Left lung (tissue), 4 donors: ENCODE measurements at regions not wholly inside any gene's neighbourhood (a gene's known extent, or its start where the extent isn't known, plus 50 kb on each side); places are given as distances from the start of the nearest gene placed in this dataset.

ENCODE experiments used
- ATAC-seq: fragments of 200-7000 bp; cut with Tn5 transposase; one replicate; pipeline ENCODE4 v1.9.1; 2020; ENCODE audit warnings: moderate library complexity
- DNase-seq, 4 donors: peaks; one replicate each; pipeline ENCODE4 v3.0.0-alpha.2; 2013 to 2020
- H3K27ac ChIP-seq, 2 donors: fragments of 200-600 bp; sonication (generic) in 1 of 2; one replicate each; pipeline versions ENCODE4 v1.5.0 to v1.8.0; 2020 to 2021
- H3K27me3 ChIP-seq, 2 donors: fragments of 200-600 bp; sonication (generic) in 1 of 2; one replicate each; pipeline versions ENCODE4 v1.5.0 to v1.8.0; 2020 to 2021
- H3K36me3 ChIP-seq, 2 donors: fragments of 200-600 bp; sonication (generic) in 1 of 2; one replicate each; pipeline versions ENCODE4 v1.5.0 to v1.8.0; 2020 to 2021
- H3K4me1 ChIP-seq, 2 donors: fragments of 200-600 bp; one replicate each; pipeline ENCODE4 v1.8.0; 2021
- H3K4me3 ChIP-seq, 2 donors: fragments of 200-600 bp; sonication (generic) in 1 of 2; one replicate each; pipeline versions ENCODE4 v1.5.0 to v1.8.0; 2020 to 2021; ENCODE audit warnings: mild to moderate bottlenecking in 1 of 2
- H3K9me3 ChIP-seq, 2 donors: fragments of 200-600 bp; sonication (generic) in 1 of 2; one replicate each; pipeline versions ENCODE4 v1.5.0 to v1.8.0; 2020 to 2021
- CTCF ChIP-seq, 2 donors: fragments of 200-600 bp; sonication (generic) in 1 of 2; IDR thresholded peaks; one replicate each; pipeline versions ENCODE4 v1.5.0 to v1.8.0; 2021; ENCODE audit warnings: antibody characterized with exemption in 2 of 2
- intact Hi-C, 2 donors: fragments of 100-400 bp; cut with DNase I; formaldehyde crosslinking; loops; one replicate each; pipeline versions ENCODE4 v1.11.2 to v1.14.2; 2022
- donor health status: DM: no; HTN: yes; CAD: no.
- donor health status: DM: no; HTN: no; CAD: no.

GRCh38 chr1:56302878-56303277 is 276.5 kb downstream of the PLPP3 start:
- Histone ChIP-seq H3K36me3 (no peaks in the 10 kb centered on the region), H3K27ac (no peak overlapping the region), H3K27me3 (no peaks in the 10 kb centered on the region), H3K4me1 (no peaks in the 10 kb centered on the region), H3K4me3 (no peak overlapping the region), H3K9me3 (no peaks in the 10 kb centered on the region)
- intact Hi-C loops, result no loop called here
- DNase-seq (no peak), ATAC-seq (no peak)
- no peak for TF ChIP-seq CTCF (IDR thresholded peaks at IDR 0.05)

DNA sequence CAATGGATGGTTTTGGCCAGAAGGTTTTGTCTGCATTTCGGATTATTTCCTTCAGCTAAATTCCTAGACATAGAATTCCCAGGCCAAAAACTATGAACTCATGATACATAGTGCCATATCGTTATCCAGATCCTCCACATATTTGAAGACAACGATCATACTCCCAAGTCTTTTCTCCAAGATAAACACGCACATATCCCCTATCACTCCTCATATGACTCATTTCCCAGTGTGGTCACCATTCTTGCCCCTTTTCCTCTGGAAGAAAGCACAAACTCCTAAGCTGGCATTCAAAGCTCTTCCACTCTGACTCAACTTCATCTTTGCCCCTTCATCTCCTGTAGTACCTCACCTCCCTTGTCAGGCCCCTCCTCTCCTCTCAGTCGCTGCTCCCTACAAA is 277.6 kb downstream of the PLPP3 start:
- Histone ChIP-seq H3K27ac (no peak overlapping the region), H3K36me3 (no peaks in the 10 kb centered on the region), H3K27me3 (no peaks in the 10 kb centered on the region), H3K4me1 (no peaks in the 10 kb centered on the region), H3K9me3 (no peaks in the 10 kb centered on the region), H3K4me3 (no peak overlapping the region)
- TF ChIP-seq CTCF (IDR thresholded peaks at IDR 0.05), result no peak
- intact Hi-C loops, result no loop called here
- no peak for ATAC-seq
- DNase-seq, result no peak

DNA sequence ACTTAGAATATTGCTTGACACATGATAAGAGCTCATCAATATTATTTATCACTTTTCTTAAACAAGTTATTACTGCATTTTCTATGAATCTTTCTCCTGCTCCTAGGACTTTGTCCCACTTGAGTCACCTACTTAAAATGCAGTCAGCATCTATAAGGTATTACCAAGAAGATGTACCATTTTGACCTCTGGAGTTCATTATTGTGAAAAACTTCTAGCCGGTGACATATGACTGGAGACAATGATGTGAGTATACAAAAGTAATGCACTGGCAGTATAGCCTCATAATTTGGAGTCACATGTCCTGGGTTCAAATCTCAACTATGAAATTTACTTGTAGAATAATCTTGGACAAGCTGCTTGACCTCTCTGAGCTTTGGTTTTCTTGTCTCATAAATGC is 278.5 kb downstream of the PLPP3 start:
- H3K27me3 ChIP-seq, result no peaks in the 10 kb centered on the region
- no peaks in the 10 kb centered on the region for H3K9me3 ChIP-seq
- intact Hi-C loops, result no loop called here
- H3K27ac ChIP-seq, result no peak overlapping the region
- DNase-seq (no peak), ATAC-seq (no peak)
- H3K36me3 ChIP-seq, result no peaks in the 10 kb centered on the region
- H3K4me1 ChIP-seq, result no peaks in the 10 kb centered on the region
- H3K4me3 ChIP-seq, result no peak overlapping the region
- no peak for TF ChIP-seq CTCF (IDR thresholded peaks at IDR 0.05)

DNA sequence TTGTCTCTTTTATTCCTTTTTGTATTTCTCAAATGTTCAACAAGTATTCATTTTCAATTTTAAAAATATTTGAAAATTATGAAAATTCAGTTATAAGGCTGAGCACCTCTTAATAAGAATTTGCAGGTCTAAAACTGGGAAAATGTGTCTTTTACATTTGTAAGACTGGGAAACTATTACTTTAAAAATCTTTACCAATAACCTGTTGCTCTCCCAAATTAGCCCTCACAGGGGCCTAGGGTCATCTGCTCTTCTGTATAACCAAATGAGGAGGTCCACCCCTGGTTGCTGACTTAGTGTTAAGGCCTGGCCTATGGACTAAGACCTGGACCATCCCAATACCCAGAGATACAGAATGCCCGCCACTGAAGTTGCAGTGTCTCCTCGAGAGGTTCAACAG is 280.5 kb downstream of the PLPP3 start:
- H3K27ac ChIP-seq, result no peak overlapping the region
- intact Hi-C loops, result no loop called here
- no peak for TF ChIP-seq CTCF (IDR thresholded peaks at IDR 0.05)
- no peaks in the 10 kb centered on the region for H3K9me3 ChIP-seq
- no peaks in the 10 kb centered on the region for H3K4me1 ChIP-seq
- H3K27me3 ChIP-seq, result no peaks in the 10 kb centered on the region
- no peak overlapping the region for H3K4me3 ChIP-seq
- no peaks in the 10 kb centered on the region for H3K36me3 ChIP-seq
- DNase-seq (no peak), ATAC-seq (no peak)

DNA sequence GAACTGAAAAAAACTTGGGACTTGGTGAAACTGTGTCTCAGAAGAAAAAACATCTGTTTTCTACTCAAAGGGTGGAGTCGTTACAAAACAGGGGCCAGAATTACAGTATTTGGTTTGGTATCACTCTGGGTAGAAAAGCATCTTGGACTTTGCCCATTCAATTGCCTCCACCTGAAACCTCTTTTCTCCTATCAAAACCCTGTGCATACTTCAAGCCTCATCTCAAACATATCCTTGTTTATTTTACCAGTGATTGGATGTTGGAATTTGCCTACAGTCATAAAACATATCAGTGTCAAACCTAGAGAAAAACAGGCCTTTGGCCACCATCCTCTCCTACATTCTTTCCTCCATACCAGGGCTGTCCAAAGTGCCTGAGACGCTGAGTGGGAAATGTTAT is 281.5 kb downstream of the PLPP3 start:
- no peak for TF ChIP-seq CTCF (IDR thresholded peaks at IDR 0.05)
- Histone ChIP-seq H3K27ac (no peak overlapping the region), H3K9me3 (no peaks in the 10 kb centered on the region), H3K4me3 (no peak overlapping the region), H3K27me3 (no peaks in the 10 kb centered on the region), H3K36me3 (no peaks in the 10 kb centered on the region), H3K4me1 (no peaks in the 10 kb centered on the region)
- intact Hi-C loops, result no loop called here
- ATAC-seq, result no peak
- DNase-seq, result no peak
